Activated CD8-positive, alpha-beta memory T cell treated with anti-CD3 and anti-CD28 coated beads, Interleukin-2, amount 50 U/mL, for 24 hours (primary cell): ENCODE measurements at regions not wholly inside any gene's neighbourhood (a gene's known extent, or its start where the extent isn't known, plus 50 kb on each side); places are given as distances from the start of the nearest gene placed in this dataset.

ENCODE experiments used
- DNase-seq: peaks from one replicate; pipeline ENCODE4 v3.0.0-alpha.2; 2020; ENCODE audit errors: extremely low read depth

DNA sequence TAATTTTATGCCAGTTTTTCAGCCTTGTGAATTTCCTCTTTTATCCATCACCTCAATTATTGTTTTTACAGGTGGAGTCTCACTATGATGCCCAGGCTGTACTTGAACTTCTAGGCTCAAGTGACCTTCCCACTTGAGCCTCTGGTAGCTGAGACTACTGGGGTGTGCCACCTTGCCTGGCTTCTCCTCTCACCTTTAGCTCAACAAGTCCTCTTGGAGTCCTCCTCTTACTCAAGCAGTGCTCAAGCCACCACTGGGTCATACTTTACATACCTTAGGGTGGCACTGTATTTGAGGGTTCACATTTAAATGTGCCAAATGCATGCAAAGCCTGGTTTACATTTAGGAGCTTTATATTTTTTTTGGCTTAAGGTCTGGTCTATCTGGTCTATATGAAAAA is 350.1 kb upstream of the MCTP2 start:
- no peak for DNase-seq

DNA sequence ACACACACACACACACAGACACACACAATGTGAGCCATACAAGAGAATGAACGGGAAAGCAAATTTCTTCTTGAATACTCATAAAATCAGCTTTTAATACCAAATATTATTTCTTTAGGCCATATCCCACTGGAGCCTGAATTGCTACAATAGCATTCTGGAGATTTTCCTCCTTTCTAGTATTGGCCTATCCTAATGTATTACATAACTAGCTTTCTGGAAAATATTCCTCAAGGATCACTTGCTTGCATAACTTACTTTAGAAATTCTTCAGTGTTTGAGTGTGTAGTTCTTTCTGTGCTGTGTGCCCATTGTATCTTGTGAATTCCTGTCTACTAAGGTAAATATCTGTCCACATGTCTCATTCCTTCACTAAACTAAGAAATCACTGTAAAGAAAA is 351.0 kb upstream of the MCTP2 start:
- DNase-seq = no peak

DNA sequence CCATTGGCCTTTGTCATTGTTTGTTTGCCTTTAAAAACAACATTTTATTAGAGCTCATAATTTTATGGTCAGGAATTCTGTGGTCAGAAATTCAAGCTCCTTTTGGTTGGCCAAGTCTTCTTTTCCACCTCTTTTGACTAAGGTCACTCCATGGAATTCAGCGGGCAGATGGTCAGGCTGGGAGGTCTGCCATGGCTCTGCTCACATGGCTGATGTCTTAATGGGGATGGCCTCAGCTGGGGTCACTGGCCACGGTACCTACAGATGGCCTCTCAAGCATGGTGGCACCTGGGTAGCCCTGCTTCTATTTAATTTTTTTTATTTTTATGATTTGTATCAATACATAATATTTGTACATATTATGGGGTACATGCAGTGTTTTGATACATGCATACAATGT is 360.8 kb upstream of the MCTP2 start:
- no peak for DNase-seq

DNA sequence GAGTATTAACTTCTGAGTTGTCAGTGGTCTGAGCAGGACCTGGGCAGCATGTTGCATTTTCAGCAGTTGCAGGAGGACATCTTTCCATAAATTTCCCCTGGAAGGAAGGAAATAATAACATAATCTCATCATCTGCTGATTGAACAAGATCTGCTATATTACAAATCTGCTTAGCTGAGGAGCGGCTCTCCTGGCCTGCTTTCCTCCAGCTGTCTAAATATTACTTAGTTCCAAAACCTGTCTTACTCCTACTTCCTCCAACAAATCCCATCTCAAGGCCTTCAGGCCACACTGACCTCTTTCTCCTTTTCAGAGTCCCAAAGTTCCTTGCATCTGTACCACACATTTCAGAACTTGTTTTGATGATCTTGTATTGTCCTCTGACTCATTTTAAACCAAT is 364.4 kb upstream of the MCTP2 start:
- no peak for DNase-seq

DNA sequence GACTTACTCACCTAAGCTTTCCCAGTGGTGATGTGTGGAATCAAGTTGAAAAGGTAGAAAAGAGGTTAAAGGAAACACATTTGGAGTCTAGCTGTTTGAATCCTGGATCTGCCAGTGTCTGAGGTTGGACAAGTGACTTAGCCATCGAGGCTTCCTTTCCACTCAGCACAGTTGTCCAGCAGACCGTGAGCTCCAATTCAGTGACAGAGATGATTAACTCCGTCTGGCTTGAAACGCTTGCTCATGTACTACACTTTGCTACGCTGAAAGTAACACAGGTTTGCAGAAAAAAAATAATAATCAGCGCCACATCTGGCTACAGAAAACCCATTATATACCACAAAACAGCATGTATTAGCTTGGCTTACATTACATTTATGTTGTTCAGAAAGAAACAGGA is 364.9 kb upstream of the MCTP2 start:
- no peak for DNase-seq

DNA sequence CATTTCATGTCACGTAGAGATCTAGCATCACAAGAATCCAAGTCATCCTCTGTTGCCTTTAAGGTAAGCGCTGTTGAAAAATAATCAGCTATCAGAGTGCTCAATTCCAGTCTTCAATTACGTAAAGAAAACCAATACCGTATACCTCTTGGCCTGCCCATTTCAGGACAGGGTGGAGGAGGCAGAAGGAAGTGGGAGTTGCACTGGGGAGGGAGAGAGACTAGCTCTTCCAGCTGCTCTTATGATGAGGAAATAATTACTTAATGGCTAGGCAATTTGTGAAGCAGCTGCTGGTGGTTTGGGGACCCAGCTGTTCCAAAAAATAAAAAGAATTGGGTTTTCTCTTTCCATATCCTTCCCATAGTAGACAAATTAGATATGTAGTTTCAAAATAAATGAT is 365.8 kb upstream of the MCTP2 start:
- DNase-seq = no peak

DNA sequence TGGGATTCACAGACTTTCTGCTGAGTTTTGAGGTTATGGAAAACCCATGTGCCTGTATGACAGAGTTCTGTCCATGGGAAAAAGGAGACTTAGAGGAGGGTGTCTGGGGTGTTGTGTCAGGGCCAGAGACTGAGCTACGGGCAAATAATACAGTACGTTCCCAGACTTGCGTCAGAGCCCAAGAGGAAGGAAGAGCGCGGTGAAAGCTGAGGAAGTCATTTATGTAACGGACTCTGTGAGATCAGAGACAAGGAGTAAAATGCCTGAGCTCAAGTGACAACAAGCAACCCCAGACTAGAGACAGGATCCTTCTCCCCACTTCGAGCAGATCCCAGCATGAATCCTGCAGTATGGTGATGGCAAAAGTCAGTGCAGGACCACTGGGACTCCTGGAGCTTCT is 368.6 kb upstream of the MCTP2 start:
- no peak for DNase-seq

DNA sequence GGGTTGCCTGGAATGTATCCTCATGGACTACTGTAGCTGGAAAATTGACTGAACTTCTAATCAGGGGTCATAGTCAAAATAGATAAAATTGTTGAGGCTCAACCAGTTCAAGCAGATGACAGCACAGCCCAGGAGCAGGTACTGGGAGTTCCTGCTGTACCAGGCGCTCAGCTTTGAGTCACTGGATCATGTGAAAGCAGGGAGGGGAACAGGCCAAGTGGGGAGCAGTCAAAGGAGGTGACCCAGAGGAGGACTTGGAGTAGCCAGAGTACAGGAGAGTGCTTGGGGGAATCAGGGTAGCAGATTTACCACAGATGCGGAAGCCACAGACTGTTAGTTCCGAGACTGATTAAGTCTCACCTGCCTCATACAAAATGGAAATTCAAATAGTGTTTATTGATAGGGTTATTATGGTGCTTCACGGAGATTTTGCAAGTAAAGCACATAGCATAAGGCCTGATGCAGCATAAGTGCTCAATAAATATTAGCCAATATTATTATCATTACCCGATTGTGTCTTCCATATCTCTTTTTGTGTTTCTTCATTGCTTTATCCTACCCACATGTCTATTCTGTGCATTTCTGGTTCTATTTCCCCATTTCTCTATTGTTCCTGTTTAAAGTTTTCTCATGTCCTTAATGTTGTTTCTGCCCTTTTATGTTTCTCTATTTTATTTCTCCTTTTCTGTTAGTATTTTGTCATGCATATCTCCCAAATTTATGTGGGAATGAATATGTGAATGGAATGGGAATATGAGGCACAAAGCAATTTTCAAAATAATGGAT is 369.2 kb upstream of the MCTP2 start:
- no peak for DNase-seq

DNA sequence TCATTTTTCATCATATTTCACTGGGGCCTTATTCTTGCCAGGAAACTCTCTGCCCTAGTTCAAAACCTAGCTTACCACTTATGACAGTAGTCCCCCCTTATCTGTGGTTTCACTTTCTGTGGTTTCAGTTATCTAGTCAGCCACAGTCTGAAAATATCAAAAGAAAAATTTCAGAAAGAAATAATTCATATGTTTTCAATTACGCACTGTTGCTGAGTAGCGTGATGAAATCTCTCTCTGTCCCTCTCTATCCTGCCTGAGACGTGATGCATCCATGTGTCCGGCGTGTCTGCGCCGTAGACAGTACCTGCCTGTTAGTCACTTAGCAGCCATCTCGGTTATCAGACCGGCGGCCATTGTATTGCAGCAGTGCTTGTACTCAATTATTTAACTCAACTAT is 369.9 kb upstream of the MCTP2 start:
- no peak for DNase-seq

DNA sequence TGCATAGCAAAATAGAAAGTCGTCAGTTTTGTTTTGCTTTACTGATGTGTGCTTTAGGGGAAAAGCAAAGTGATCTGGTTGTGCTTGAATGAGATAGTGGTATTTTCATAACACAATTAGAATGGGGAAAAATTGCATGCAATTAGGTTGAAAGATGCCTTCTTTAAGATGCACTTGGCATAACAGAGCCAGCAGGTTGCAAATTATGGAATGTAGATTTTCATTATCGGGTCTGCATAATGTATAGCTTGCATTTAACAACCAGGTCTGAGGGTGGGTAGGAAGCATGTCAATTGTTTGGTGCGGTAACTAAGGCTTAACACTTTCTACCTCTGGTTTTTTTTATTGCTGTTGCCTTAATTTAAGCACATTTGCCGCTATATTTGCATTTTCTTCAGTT is 370.7 kb upstream of the MCTP2 start:
- DNase-seq = no peak

DNA sequence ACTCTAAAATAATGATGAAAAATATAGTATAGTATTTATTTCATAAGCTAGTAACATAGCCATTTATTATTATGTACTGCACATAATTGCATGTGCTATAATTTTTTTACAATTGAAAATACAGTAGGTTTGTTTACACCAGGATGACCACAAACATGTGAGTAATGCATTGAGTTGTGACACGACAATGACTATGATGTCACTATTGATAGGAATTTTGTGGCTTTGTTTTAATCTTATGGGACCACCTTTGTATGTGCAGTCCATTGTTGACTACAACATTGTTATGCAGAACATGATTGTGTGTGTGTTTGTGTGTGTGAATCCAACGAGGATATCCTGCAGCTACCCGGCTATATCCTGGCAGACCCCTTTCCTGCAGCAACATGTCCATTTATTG is 372.2 kb upstream of the MCTP2 start:
- DNase-seq = no peak

DNA sequence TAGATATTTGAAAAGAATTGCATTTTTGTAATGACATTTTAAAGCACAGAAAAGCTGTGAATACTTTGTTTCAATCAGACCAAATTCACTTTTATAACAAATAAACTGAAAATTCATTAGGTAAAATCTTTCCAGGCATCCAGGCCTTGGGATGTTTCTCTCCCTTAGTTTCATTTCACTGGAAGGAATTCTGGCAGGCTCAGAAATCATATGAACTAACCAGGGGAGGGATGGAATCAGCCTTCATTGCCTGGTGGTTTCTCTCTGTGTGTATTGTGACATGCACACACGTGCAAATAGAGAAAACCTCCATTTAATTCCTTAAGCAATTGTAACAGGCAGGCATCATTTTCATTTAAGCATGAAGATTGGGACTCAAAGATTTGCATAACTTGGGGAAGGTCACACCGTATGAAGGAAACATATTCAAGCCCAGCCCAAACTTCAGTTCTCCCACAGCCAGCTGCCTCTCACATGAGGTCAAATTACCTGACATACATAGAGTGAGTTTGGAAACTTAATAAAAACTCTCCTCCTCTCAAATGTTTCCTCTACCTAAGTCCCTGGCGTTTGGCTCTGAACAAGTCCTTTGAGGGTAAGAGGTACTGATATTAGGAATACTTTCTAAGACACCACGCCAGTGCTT is 376.1 kb upstream of the MCTP2 start:
- no peak for DNase-seq

DNA sequence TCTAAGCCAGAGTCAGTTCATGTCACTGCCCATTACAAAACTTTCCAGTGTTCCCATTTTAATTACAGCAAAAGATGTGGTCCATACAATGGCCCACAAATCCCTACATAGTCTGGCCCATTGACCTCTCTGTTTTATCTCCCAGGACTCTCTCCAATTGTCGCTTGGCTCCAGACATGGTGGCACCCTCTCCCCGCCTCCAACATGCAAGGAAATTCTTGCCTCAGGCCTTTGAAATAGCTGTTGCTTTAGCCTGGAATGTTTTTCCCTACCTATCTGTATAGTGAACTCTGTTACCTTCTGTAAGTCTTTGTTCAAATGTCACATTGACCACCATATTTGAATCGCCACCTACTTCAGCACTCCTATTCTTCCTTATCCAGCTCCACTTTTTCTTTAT is 377.3 kb upstream of the MCTP2 start:
- no peak for DNase-seq

DNA sequence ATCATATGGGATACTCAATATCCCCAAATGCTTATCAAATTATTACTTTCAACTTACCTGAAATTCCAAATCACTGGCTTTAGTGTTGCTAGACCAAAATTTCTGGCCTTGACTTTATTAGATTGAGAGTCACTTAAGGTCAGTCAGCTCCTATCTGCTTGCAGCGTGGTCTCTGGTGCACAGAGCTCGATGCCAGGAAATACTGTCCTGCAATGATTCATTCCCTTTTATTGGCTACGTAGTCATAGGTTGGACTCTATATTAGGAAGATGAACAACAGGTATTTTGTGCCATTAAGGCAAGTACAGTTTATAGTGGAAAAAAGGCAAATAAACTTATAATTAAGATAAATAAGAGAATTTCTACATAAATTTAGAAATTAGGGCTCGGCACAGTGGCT is 378.6 kb upstream of the MCTP2 start:
- no peak for DNase-seq

DNA sequence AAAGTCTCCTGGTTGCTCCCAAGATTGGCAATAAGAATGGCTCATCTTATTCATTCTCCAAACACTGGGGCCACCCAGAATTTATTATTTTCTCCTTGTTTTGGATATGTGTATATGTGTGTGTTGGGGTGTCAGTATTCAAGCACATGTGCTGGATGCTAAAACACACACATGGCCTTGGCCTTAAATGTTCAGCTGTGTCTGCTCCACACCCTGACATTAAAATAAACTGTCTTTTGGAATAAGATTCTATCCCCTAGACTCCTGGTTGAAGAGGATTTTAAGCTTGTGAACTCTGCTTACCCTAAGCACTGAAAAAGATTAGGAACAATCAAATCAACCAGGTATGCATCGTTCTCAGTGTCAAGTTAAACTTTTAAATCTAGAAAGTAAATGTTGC is 382.9 kb upstream of the MCTP2 start:
- DNase-seq = no peak

DNA sequence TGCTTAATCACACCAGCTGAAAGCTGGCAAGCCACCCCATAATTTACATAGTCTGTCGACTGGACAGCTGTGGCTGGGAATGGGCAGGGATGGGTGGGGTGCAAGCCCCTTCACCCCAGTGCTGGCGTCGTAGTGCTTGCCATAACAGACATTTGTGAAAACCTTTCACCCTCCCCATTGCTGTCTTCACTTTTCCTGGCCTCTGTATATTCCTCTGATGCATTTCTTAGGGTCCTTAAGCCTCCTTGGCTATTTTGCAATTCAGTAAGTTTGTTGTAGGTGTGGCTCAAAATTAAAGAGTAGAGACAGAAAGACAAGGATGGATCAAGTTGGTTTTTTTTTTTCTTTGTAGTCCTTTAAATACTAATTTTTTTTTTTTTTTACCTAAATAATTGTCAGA is 383.3 kb upstream of the MCTP2 start:
- no peak for DNase-seq

DNA sequence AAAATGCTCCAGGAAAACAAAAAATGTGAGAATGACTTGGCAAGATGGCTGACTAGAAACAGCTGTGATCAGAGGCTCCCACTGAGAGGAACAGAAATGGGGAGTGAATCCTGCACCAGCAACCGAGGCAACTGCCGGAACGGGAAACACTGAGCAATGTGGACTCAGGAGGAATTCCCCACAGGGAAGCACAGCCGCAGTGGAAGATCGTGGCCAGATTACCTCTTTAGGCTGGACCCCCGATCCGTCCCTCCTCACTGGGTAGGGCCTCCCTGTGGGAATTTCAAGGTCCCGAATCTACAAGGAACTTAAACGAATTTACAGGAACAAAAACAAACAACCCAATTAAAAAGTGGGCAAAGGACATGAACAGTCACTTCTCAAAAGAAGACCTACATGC is 385.2 kb upstream of the MCTP2 start:
- no peak for DNase-seq

DNA sequence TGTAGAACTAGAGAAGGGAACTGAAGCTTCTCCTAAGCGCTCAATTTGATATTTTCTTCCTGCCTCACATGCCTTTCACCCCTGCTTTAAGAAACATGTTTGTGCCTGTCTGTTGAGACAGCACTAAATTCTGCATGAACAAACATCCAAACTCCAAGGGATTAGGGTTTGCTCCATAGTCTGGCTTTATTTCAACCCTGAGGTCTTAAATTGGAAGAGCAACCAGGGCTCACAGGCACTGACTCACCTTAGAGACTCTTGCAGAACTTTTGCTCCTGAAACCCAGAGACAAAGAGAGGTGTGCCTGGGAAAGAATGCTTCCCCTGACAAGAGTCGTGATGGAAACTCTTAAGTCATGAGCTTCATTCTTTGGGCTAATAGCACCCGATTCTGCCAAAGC is 393.9 kb upstream of the MCTP2 start:
- no peak for DNase-seq

DNA sequence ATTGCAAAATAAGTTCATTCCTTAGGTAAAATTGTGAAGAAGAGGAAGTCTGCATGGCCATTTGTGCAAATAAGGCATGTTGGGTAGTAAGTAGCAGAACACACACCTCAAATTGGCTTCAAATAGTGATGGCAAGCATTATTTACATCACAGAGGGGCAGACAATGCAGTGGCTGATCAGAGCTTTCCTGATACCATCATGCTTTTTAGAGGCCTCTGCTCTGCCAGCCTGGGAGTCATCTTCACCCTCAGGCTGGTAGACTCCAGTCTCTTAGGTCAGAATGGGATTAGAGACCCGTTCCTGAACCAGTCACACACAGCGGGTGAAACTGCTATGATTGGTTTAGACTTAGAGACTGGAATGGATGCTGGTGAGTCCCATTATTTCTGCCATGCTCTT is 396.0 kb upstream of the MCTP2 start:
- no peak for DNase-seq

DNA sequence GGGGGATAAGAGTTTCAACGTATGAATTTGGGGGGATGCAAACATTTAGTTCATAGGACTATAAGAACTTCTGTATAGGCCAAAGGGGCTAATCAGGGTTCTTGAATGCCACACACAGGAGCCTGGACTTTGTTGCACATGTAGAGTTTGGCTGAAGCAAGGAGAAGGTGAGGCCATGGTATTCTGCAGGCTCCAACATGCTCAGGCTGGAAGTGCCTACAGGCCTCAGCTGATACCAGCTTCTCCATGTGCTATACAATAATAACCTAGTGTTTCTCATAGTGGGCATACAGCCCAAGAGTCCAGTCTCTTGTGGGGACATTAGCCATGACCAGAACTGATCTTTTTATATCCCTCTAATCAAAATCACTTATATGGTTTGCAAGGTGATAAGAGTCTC is 399.7 kb upstream of the MCTP2 start:
- no peak for DNase-seq

DNA sequence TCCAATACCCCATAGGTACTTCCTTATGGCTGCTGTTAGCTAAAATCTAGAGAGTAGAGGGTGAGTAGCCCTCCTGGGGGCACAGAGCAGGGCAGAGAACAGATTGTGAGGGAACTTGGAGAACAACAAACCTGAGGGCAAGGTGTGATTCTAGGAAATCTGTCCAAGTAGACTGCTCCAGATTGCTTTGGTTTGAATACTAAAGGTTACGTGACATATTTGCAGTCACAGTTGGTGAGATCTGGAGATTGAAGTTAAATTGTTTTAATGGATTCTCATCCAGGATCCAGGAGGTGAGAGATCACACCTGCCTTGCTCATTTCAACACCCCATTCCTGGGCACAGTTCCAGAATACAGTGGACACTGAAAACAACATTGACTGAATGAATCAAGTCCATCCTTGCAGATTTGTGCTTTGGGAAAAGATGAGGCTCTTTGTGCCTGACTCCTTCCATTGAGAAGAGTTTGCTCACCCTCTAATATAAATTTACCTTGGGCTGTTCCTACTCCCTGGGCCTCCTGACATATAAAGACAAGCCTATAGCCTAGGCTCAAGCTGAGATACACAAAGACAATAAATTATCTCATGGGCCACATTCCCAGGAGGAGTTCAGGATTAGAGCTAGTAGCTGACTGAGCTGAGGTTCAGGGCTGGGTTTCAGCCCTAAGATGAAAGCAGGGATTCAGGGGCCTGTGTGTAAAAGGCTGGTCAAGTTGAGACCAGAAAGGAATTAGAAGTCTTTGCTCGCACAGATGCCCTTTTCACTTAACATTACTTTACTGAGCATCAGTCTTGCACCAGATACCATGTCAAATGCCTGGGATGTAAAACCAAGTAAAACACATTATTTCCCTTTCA is 400.9 kb upstream of the MCTP2 start:
- DNase-seq = no peak

DNA sequence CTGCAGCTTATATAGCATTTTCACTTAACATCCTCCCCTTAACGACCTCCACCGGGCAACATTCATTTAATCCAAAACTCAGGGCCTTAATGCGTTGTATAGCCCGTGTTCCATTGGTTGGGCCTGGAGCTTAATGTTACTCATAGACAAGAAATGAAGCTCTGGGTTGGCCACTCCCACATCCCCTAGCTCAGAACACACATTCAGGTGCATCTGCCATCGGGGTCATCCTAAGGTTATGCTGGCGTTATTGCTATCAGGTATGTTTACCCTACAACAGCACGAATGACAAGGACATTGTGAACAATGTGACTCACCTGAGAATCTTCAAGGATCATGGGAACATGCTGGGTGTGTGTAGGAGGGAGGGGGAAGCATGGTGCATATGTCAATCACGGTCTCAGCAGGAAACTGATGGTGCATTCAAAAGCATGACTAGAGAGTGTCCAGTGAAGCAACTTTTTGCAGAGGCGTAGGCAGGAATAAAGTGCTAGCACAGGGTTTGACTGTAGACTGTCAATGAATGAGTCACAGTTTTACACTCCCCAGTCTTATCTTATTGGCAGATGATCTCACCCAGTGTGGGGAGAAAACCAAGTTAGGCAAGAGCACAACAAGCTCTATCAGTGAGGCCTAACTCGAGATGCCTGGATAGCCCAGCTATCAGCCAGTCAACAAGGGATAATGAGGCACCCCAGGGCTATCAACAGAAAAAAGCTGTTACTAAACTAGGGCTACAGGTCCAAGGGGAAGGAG is 402.1 kb upstream of the MCTP2 start:
- DNase-seq = no peak
